ENCODE measurements at regions not wholly inside any gene's neighbourhood (a gene's known extent, or its start where the extent isn't known, plus 50 kb on each side); places are given as distances from the start of the nearest gene placed in this dataset.

DNA sequence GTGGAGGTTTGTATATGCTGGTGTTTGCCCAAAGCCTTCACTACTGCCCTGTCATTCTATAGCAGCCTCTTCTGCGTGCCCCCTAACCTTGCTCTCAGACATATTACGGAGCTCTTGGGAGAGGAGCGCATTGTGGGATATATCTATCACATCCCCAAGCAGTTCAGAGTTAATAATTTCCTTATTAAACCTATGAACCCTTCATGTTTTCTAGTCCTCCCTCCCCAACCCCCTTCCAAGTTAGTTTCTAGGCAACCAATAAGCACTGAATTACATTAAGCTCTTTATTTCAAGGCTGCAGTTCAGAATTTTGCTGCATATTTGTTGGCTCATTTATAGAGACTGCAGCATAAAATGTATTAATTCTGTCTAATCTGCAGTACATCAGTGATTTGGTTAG, 57.3 kb upstream of the GRM7 start:
- H3K36me3 ChIP-seq = no peaks in the 10 kb centered on the region
- H3K4me3 ChIP-seq = no peak overlapping the region
- DNase-seq = no peak
- H3K4me1 ChIP-seq = no peaks in the 10 kb centered on the region
- no peak for TF ChIP-seq POLR2A (IDR thresholded peaks at IDR 0.05)
- TF ChIP-seq, protein P1, sequence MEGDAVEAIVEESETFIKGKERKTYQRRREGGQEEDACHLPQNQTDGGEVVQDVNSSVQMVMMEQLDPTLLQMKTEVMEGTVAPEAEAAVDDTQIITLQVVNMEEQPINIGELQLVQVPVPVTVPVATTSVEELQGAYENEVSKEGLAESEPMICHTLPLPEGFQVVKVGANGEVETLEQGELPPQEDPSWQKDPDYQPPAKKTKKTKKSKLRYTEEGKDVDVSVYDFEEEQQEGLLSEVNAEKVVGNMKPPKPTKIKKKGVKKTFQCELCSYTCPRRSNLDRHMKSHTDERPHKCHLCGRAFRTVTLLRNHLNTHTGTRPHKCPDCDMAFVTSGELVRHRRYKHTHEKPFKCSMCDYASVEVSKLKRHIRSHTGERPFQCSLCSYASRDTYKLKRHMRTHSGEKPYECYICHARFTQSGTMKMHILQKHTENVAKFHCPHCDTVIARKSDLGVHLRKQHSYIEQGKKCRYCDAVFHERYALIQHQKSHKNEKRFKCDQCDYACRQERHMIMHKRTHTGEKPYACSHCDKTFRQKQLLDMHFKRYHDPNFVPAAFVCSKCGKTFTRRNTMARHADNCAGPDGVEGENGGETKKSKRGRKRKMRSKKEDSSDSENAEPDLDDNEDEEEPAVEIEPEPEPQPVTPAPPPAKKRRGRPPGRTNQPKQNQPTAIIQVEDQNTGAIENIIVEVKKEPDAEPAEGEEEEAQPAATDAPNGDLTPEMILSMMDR (IDR thresholded peaks at IDR 0.05) = no peak
- no peaks in the 10 kb centered on the region for H3K9me3 ChIP-seq
- no peak overlapping the region for H3K27ac ChIP-seq
- no peaks in the 10 kb centered on the region for H3K27me3 ChIP-seq
- intact Hi-C loops (cut with DNase I; ENCODE audit: low total_unique reads) = no loop called here

DNA sequence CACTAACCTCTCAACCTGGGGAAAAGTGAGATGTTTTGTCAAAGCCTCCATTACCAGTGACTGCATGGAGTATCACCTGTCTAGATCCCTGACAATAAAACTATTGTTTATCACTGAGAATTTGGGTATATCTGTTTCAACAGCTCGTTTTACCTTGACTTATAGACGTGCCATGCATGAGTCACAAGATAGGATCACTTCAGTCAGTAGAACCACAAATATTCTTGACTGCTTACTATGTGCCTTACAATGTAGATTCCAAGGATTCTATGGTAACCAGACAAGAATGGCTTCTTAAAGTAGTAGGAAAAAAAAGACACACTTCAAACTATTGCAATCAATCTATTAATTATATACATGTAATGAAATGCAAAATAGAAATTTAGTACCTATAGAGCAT, 55.7 kb upstream of the GRM7 start:
- Histone ChIP-seq H3K36me3 (no peaks in the 10 kb centered on the region), H3K27me3 (no peaks in the 10 kb centered on the region), H3K4me1 (no peaks in the 10 kb centered on the region), H3K4me3 (no peak overlapping the region), H3K27ac (no peak overlapping the region), H3K9me3 (no peaks in the 10 kb centered on the region)
- no peak for TF ChIP-seq POLR2A (IDR thresholded peaks at IDR 0.05)
- TF ChIP-seq, protein P1 (IDR thresholded peaks at IDR 0.05) = no peak
- no peak for DNase-seq
- intact Hi-C loops (cut with DNase I; ENCODE audit: low total_unique reads) = no loop called here

DNA sequence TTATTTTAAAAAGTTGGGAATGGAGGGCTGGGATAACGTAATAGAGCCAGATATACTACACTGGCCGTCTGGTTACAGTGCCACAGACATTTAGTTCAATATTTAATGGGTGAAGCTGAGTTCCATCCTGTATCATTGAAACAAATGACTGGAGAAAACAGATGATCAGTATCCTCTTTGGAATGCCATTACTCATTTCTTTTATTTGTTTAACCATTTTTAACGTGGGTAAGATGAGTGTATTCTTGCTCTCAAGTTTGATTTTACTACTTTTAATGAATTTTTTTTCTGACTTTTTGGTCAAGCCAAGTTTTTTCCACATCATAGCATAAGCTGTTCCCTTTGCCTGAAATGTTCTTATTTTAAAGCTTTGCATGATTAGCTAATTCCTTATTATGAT, 53.9 kb upstream of the GRM7 start:
- intact Hi-C loops (cut with DNase I; ENCODE audit: low total_unique reads) = no loop called here
- Histone ChIP-seq H3K4me3 (no peak overlapping the region), H3K4me1 (no peaks in the 10 kb centered on the region), H3K27me3 (no peaks in the 10 kb centered on the region), H3K36me3 (no peaks in the 10 kb centered on the region), H3K27ac (no peak overlapping the region), H3K9me3 (no peaks in the 10 kb centered on the region)
- TF ChIP-seq POLR2A (IDR thresholded peaks at IDR 0.05) = no peak
- TF ChIP-seq, protein P1 (IDR thresholded peaks at IDR 0.05) = no peak
- no peak for DNase-seq

DNA sequence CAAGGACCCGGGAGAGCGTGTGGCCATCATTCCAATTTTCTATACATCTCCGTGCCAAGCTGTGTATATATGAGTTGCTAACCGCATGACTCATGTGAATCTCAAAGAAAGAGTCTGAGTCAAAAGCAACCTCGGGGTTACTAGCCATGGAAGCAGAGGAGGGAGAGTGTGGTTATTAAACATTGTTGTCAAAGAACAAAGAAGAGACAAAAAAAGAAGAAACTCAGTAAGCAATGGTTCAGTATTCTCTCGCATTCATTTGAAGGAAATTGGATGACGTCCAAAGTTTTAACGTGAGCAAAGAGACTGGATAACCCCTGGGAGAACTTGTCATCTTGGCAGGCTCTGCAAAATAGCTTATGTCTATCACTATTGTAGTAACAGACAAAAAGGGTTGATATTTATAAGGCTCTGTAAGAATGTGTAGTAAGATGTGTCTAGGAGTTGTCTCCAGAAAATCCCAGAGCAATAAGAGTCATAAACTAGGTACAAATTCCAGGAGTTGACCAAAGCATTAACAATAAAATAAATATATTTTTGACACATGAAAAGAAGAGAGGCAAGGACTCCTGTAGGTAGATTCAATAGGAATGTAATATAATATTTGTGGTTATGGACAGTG, 52.8 kb upstream of the GRM7 start:
- H3K4me1 ChIP-seq = no peaks in the 10 kb centered on the region
- no peak overlapping the region for H3K27ac ChIP-seq
- no peak overlapping the region for H3K4me3 ChIP-seq
- no peaks in the 10 kb centered on the region for H3K27me3 ChIP-seq
- no peaks in the 10 kb centered on the region for H3K36me3 ChIP-seq
- no peak for DNase-seq
- no peaks in the 10 kb centered on the region for H3K9me3 ChIP-seq
- TF ChIP-seq, protein P1 (IDR thresholded peaks at IDR 0.05) = no peak
- no peak for TF ChIP-seq POLR2A (IDR thresholded peaks at IDR 0.05)
- intact Hi-C loops (cut with DNase I; ENCODE audit: low total_unique reads) = no loop called here

DNA sequence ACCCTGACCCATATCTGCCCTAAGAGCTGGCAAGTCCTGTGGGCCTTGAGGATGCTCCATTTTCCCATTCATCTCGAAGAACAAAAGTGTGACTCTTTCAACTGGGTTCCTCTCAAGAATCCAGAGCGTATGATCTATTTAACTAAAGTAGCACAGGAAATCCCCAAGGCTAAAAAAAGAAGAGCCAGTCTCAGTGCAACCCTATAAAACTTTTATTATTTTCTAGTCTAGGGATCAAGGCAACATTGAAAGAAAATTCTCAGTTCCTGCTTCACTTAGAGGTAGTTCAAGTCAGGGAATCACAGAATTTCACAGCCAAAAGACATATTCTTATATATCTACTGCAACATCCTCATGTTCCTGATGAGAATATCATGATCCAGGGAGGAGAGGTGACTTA, 51.6 kb upstream of the GRM7 start:
- no peak for DNase-seq
- H3K27me3 ChIP-seq = no peaks in the 10 kb centered on the region
- H3K36me3 ChIP-seq = no peaks in the 10 kb centered on the region
- H3K4me1 ChIP-seq = no peaks in the 10 kb centered on the region
- no peak overlapping the region for H3K4me3 ChIP-seq
- no peaks in the 10 kb centered on the region for H3K9me3 ChIP-seq
- no peak overlapping the region for H3K27ac ChIP-seq
- intact Hi-C loops (cut with DNase I; ENCODE audit: low total_unique reads) = no loop called here
- TF ChIP-seq POLR2A (IDR thresholded peaks at IDR 0.05) = no peak
- TF ChIP-seq, protein P1 (IDR thresholded peaks at IDR 0.05) = no peak
